Esophagus squamous epithelium (tissue), 4 donors: ENCODE measurements at regions not wholly inside any gene's neighbourhood (a gene's known extent, or its start where the extent isn't known, plus 50 kb on each side); places are given as distances from the start of the nearest gene placed in this dataset.

ENCODE experiments used
- CTCF ChIP-seq, 6 experiments: fragments of 450-650 bp in 4 of 6; fragments of 200-600 bp in 2 of 6; sonication (generic) in 2 of 6; IDR thresholded peaks; one replicate each; pipeline ENCODE4 v1.5.1; 2016 to 2019; ENCODE audit warnings: antibody characterized with exemption in 6 of 6, mild to moderate bottlenecking in 4 of 6, moderate library complexity in 4 of 6
- POLR2A ChIP-seq, 4 donors: fragments of 450-650 bp; IDR thresholded peaks; one replicate each; pipeline ENCODE4 v1.6.1; 2017; ENCODE audit warnings: antibody characterized with exemption in 4 of 4, mild to moderate bottlenecking in 4 of 4, moderate library complexity in 3 of 4

GRCh38 chr5:56651893-56652292, 163.5 kb upstream of the MAP3K1 start:
- TF ChIP-seq CTCF (IDR thresholded peaks at IDR 0.05) (no peak), POLR2A (IDR thresholded peaks at IDR 0.05) (no peak)
